K562 (cell line): ENCODE measurements at regions not wholly inside any gene's neighbourhood (a gene's known extent, or its start where the extent isn't known, plus 50 kb on each side); places are given as distances from the start of the nearest gene placed in this dataset.

Experiments
- RAD51 ChIP-seq: fragments of 450-650 bp; IDR thresholded peaks from 2 replicates; pipeline ENCODE4 v1.7.1; 2016; ENCODE audit warnings: low read depth, mild to moderate bottlenecking, borderline replicate concordance
- SIN3A ChIP-seq, 2 experiments: fragments of 150-350 bp in 1 of 2; IDR thresholded peaks; 2 replicates each; pipeline ENCODE4 v1.6.1; 2011 to 2016; ENCODE audit warnings: borderline replicate concordance in 2 of 2, low read depth in 2 of 2, low read length in 2 of 2, mild to moderate bottlenecking in 2 of 2, moderate library complexity in 2 of 2; ENCODE audit not compliant: control insufficient read depth in 1 of 2
- TEAD1 ChIP-seq, 2 experiments: fragments of 450-650 bp in 1 of 2; sonication (generic) in 1 of 2; formaldehyde crosslinking; IDR thresholded peaks; 2 replicates each; pipeline versions ENCODE4 v1.4.0 to v1.8.0; 2020 to 2022; ENCODE audit warnings: mild to moderate bottlenecking in 2 of 2, missing genetic modification reagents in 1 of 2

DNA sequence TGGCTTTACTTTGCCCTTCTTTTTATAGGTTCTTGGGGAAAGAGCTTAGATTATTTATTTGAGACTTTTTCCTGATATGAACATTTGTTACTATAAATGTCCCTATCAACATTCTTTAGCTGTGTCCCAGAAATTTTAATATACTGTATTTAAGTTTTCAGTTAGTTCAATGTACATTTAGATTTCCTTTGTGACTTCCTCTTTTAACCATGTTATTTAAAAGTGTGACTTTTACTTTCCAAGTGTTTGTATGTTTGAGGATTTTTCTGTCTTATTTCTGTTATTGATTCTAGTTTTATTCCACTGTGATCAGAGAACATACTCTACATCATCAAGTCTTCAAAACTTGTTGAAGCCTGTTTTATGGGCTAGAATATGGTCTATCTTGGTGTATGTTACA, 72.7 kb upstream of the SPRY2 start:
- TF ChIP-seq TEAD1 (CRISPR knock-in tag; IDR thresholded peaks at IDR 0.05) (no peak), RAD51 (no peak), SIN3A (IDR thresholded peaks at IDR 0.05; ENCODE audit: borderline replicate concordance in 2 of 2, control insufficient read depth in 1 of 2, low read depth in 2 of 2, low read length in 2 of 2) (no peak)
